HG03108 (cell line): ENCODE measurements at regions not wholly inside any gene's neighbourhood (a gene's known extent, or its start where the extent isn't known, plus 50 kb on each side); places are given as distances from the start of the nearest gene placed in this dataset.

Experiments
- ATAC-seq: cut with Tn5 transposase; IDR thresholded peaks from one replicate; pipeline ENCODE4 v1.9.1; 2021; ENCODE audit warnings: moderate library complexity; ENCODE audit not compliant: unreplicated experiment

DNA sequence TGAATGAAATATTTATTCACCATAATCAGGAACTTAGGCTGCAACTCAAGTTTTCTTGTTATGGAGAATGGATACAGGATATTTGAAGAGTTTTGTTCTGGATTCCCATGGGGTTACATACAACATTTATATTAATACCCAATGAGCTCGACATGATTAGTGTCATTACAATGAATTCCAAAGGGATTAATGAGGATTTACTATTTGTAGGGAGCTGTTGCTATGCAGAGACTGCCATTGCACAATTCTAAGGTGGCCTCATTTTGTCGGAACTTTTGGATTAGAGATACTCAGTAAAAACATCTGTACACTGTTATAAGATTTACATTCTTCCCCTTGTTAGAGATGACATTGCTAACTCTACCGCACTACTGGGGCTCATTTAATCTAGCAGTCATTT, 586.8 kb upstream of the MAP3K7 start:
- no peak for ATAC-seq

- no peak for ATAC-seq
Measured at GRCh38 chr6:91173186-91173585, 586.3 kb upstream of the MAP3K7 start.

- ATAC-seq: no peak
Measured at GRCh38 chr6:91171754-91172462, 585.0 kb upstream of the MAP3K7 start.

DNA sequence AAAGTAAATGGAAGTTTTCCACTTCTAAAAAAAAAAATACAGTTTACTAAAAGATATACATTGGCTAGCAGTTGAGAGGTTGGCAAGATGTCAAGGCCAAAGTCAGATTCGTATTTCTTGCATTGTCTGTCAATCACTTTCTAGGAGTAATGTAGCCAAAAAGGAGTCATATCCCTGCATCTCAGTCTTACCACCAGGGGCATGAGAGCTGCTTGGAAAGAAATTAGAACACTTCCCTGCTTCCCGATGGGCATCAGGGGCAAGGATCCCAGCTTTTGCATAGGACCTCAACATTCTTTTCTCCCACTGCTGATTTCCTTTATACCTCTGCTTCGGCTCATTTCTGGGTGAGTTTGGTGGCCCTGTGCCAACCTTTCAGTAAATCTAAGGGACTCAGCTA, 581.0 kb upstream of the MAP3K7 start:
- ATAC-seq: no peak

DNA sequence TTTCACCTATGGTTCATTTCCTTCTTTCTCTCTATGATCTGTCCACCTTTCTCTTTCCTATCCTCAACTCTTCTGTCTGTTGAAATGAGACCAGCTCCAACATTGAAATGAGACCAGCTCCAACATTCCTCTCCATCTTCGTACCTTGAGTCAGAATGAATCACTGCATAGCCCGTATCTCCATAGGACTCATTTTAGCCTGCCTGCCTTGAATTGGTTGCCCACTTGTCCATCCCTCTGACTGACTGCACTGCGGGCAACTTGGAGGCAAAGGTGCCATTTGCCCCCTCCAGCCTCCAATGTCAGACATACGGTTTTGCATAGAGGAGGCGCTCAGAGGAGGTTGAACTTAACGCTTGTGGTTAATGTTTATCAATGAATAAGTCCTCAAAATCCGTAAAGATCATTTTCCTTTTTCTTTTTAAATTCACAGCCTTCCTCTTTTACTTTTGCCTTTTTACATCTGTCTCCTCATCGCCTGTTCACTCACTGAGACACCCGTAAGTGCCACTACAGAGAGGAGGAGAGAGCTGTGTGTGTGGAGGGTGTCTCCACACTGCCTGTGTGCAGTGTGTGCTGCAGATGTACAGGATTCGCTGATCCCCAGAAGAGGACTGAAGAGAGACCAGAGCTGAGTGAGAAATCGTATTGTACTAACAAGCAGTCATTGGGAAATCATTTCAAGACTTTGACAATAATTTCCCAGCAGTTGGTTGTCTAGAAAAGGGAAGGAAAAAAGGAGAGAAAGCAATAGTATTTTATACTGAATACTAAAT, 579.6 kb upstream of the MAP3K7 start:
- no peak for ATAC-seq

GRCh38 chr6:91164105-91164504, 577.2 kb upstream of the MAP3K7 start:
- ATAC-seq: no peak

DNA sequence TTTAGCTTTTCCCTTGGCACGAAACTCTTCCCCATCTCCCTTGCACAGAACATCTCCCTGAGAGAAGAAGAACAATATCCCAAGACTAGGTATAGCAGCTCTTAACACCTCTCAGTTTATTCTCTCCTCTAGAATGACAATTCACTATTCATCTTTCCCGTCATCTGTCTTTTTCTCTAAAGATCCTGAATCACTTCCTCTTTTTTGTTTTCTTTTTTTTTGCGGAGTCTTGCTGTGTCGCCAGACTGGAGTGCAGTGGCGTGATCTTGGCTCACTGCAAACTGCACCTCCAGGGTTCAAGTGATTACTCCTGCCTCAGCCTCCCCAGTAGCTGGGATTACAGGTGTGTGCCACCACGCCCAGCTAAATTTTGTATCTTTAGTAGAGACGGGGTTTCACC, 574.4 kb upstream of the MAP3K7 start:
- no peak for ATAC-seq

DNA sequence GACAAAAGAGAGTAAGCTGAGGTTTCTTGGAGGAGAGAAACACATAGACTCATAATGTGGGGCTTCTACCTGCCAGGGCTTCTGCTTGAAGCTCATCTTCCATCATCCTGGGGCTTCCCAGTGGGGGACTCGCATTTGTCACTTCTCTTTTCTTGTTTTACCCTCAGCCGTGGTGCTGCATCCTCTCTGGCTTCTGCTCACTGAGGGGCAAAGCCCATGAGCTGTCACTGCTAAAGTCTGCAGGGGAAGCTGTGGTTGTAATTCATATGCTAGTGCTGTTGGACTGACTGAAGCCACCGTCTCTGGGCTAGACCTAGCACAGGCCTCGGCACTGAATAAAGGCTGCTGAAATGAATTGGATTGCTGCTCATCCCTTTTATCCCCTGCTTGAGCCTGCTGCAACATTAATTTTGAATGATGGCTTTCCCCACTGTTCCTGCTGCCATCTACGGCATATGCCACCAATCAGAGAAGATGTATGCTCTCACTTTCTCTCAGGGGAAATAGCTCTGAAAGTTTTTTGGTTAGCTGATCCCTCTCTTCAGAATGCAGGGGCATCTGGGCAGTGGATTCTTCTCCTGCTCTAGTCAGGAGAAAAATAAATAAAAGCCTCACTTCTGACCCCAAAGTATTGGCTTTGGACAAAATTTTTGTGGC, 568.4 kb upstream of the MAP3K7 start:
- no peak for ATAC-seq

GRCh38 chr6:91152824-91153223, 566.0 kb upstream of the MAP3K7 start:
- no peak for ATAC-seq

GRCh38 chr6:91149956-91150705, 563.3 kb upstream of the MAP3K7 start:
- no peak for ATAC-seq

DNA sequence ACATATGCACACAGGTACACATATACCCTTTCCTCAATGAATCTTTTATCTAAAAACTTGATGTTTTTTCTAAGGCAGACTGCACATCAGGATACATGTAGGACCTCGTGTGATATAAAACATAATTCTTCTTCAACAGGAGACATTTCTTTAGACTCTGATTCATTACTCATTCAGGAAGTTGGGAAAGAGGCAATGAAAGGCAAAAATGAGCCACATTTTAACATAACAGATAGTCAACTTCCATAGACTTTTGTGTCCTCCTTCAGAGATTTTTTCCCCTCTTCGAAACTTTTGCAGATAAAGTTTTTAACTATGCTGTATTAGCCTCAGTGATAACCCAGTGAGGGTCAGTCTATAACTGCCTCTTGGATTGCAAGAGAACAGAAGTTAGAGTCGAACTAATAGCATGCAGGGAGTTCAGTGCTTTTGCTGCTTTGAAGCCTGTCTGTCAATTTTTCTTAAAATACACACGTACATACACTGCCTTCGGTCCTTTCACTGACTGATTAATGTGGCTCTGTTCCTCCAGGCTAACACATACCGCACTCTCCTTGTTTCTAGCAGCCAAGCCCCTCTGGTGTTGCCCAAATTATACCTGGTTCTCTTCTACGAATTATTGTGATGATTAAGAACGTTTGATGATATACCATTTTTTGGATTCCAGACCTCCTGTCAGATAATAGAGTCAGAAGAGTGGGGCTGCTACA, 562.5 kb upstream of the MAP3K7 start:
- ATAC-seq: no peak

GRCh38 chr6:91144126-91144525, 557.3 kb upstream of the MAP3K7 start:
- ATAC-seq: no peak

- no peak for ATAC-seq
Measured at GRCh38 chr6:91142154-91142553, 555.3 kb upstream of the MAP3K7 start.

GRCh38 chr6:91141346-91141745, 554.5 kb upstream of the MAP3K7 start:
- ATAC-seq: no peak

GRCh38 chr6:91140449-91140848, 553.6 kb upstream of the MAP3K7 start:
- ATAC-seq: no peak

GRCh38 chr6:91137286-91137685, 550.4 kb upstream of the MAP3K7 start:
- ATAC-seq: no peak

- no peak for ATAC-seq
Measured at GRCh38 chr6:91135406-91136103, 548.7 kb upstream of the MAP3K7 start.

GRCh38 chr6:91132461-91132860, 545.6 kb upstream of the MAP3K7 start:
- ATAC-seq: no peak

GRCh38 chr6:91130126-91130525, 543.3 kb upstream of the MAP3K7 start:
- no peak for ATAC-seq

DNA sequence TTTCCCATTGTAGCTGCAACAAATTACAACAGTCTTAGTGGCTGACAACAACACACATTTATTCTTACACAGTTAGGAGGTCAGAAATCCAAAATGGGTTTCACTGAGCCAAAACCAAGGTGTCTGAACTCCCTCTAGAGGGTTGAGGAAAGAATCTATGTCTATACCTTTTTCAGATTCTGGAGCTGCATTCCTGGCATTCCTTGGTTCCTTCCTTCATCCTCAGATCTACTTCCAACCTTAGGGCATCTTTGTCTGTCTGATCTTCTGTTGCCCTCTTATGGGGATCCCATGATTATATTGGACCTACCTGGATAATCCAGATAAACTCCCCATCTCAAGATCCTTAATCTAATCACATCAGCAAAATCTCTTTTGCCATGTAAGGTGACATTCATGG, 540.9 kb upstream of the MAP3K7 start:
- no peak for ATAC-seq
